Osteoblast (primary cell): ENCODE measurements at regions not wholly inside any gene's neighbourhood (a gene's known extent, or its start where the extent isn't known, plus 50 kb on each side); places are given as distances from the start of the nearest gene placed in this dataset.
"Not testable (repeated sequence)": the region's sequence is repeated elsewhere in the genome, so short reads cannot be mapped to it uniquely, and the experiment has no call there.

Source experiments
- DNase-seq: peaks from one replicate; pipeline ENCODE4 v3.0.0; 2011; ENCODE audit warnings: low spot score, mixed read lengths; ENCODE audit not compliant: insufficient read length; ENCODE audit errors: missing footprints
- H2AFZ ChIP-seq: 2 replicates; pipeline ENCODE4 v1.6.0; 2011; ENCODE audit warnings: mild to moderate bottlenecking, low read length
- H3K27ac ChIP-seq: 2 replicates; pipeline ENCODE4 v1.5.1; 2011; ENCODE audit warnings: mild to moderate bottlenecking, low read depth, low read length, moderate library complexity
- H3K27me3 ChIP-seq: 2 replicates; pipeline ENCODE4 v1.6.0; 2012; ENCODE audit warnings: mild to moderate bottlenecking, control low read depth, inconsistent platforms, low read length, moderate library complexity; ENCODE audit not compliant: insufficient read depth
- H3K36me3 ChIP-seq: 2 replicates; pipeline ENCODE4 v1.5.1; 2011; ENCODE audit warnings: mild to moderate bottlenecking, low read length, control low read depth, moderate library complexity; ENCODE audit not compliant: insufficient read depth
- H3K4me1 ChIP-seq: 2 replicates; pipeline ENCODE4 v1.5.1; 2011; ENCODE audit warnings: mild to moderate bottlenecking, low read length, control low read depth, moderate library complexity; ENCODE audit not compliant: insufficient read depth
- H3K4me2 ChIP-seq: 2 replicates; pipeline ENCODE4 v1.6.0; 2011; ENCODE audit warnings: mild to moderate bottlenecking, low read length; ENCODE audit not compliant: insufficient read depth
- H3K4me3 ChIP-seq: fragments of 200-600 bp; sonication (generic); 3 replicates; pipeline ENCODE4 v1.5.1; 2012; ENCODE audit warnings: mild to moderate bottlenecking, low read length, inconsistent platforms; ENCODE audit not compliant: insufficient read depth
- H3K79me2 ChIP-seq: 2 replicates; pipeline ENCODE4 v1.6.0; 2012; ENCODE audit warnings: mild to moderate bottlenecking, low read length, control low read depth, inconsistent platforms; ENCODE audit not compliant: insufficient read depth
- H3K9me3 ChIP-seq: 2 replicates; pipeline ENCODE4 v1.5.1; 2011; ENCODE audit warnings: low read depth, low read length, control low read depth
- H4K20me1 ChIP-seq: 2 replicates; pipeline ENCODE4 v1.6.0; 2012; ENCODE audit warnings: mild to moderate bottlenecking, low read length, control low read depth; ENCODE audit not compliant: insufficient read depth
- CTCF ChIP-seq: IDR thresholded peaks from 2 replicates; pipeline ENCODE4 v1.5.1; 2011; ENCODE audit warnings: mild to moderate bottlenecking, low read depth, low read length, moderate library complexity; ENCODE audit errors: extremely low read depth

DNA sequence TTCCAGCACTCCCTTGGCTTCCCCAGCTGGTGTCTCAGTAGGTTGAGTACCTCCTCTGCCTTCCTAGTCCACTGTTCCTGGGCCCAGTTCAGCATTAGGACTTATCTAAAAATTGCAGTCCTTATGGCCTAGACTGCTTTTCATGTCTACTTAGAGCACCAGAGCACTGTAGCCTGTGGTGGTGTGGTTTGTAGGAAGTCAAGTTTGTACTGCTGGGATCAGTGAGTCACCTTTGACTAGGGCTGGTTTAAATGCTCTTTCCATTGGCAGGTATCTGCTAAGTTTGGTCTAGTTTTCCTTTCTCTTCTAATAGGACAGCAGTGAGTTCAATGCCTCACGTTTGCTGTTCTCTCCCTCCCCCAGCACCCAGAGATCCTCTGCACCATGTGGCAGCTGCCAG, 233.6 kb upstream of the WDFY3 start:
- Histone ChIP-seq H3K36me3 (no peaks in the 10 kb centered on the region), H3K27ac (no peak overlapping the region), H3K4me2 (no peak overlapping the region), H4K20me1 (no peaks in the 10 kb centered on the region), H3K4me1 (no peaks in the 10 kb centered on the region), H3K9me3 (no peaks in the 10 kb centered on the region), H3K79me2 (no peaks in the 10 kb centered on the region), H3K4me3 (no peak overlapping the region), H2AFZ (no peak overlapping the region), H3K27me3 (no peaks in the 10 kb centered on the region)
- DNase-seq, result no peak
- no peak for TF ChIP-seq CTCF

DNA sequence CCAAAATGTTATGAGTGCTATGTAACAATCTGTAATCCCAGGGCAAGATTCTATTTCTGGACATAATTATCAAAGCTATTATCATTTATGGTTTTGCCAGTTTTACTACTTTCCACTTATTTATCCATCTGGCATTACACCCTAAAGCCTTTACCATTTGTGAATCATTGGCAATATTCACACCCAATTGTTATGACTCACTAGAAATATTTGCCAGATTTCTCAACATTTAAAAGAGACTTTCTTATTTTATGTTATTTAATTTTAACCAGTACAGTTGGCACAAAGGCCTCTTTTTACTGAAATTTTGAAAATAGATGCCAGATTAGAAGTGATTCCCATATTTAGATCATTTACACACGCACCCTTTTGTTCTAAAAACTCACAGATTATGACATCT, 242.7 kb upstream of the WDFY3 start:
- Histone ChIP-seq H3K36me3 (no peaks in the 10 kb centered on the region), H3K4me1 (no peaks in the 10 kb centered on the region), H3K4me3 (no peak overlapping the region), H3K27ac (no peak overlapping the region), H3K4me2 (no peak overlapping the region), H2AFZ (no peak overlapping the region), H4K20me1 (no peaks in the 10 kb centered on the region), H3K79me2 (no peaks in the 10 kb centered on the region), H3K27me3 (no peaks in the 10 kb centered on the region), H3K9me3 (no peaks in the 10 kb centered on the region)
- no peak for DNase-seq
- no peak for TF ChIP-seq CTCF

GRCh38 chr4:85210353-85210752, 243.9 kb upstream of the WDFY3 start:
- H3K36me3 ChIP-seq, result no peaks in the 10 kb centered on the region
- H3K9me3 ChIP-seq, result no peaks in the 10 kb centered on the region
- no peaks in the 10 kb centered on the region for H3K4me1 ChIP-seq
- H2AFZ ChIP-seq, result no peak overlapping the region
- H3K4me3 ChIP-seq, result no peak overlapping the region
- no peaks in the 10 kb centered on the region for H3K27me3 ChIP-seq
- DNase-seq, result no peak
- H3K79me2 ChIP-seq, result no peaks in the 10 kb centered on the region
- no peak overlapping the region for H3K4me2 ChIP-seq
- H4K20me1 ChIP-seq, result no peaks in the 10 kb centered on the region
- no peak overlapping the region for H3K27ac ChIP-seq
- no peak for TF ChIP-seq CTCF

DNA sequence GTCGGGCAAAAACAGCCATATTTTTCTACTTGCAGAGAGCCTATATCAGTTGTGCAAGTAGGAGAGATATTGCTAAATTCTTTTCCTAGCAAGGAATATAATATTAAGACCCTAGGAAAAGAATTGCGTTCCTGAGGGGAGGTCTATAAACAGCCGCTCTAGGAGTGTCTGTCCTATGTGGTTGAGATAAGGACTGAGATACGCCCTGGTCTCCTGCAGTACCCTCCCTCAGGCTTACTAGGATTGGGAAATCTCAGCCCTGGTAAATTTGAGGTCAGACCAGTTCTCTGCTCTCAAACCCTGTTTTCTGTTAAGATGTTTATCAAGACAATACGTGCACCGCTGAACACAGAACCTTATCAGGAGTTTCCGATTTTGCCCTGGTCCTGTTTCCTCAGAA, 250.1 kb upstream of the WDFY3 start:
- not testable (repeated sequence) for H3K4me2 ChIP-seq, H3K79me2 ChIP-seq, DNase-seq, H3K4me1 ChIP-seq, H3K36me3 ChIP-seq, H3K4me3 ChIP-seq, H4K20me1 ChIP-seq, H2AFZ ChIP-seq, H3K27ac ChIP-seq, H3K27me3 ChIP-seq, H3K9me3 ChIP-seq

- Histone ChIP-seq H4K20me1 (no peaks in the 10 kb centered on the region), H3K9me3 (no peaks in the 10 kb centered on the region), H3K27ac (no peak overlapping the region), H3K4me3 (no peak overlapping the region), H3K79me2 (no peaks in the 10 kb centered on the region), H3K4me1 (no peaks in the 10 kb centered on the region), H3K4me2 (no peak overlapping the region), H3K27me3 (no peaks in the 10 kb centered on the region), H2AFZ (no peak overlapping the region), H3K36me3 (no peaks in the 10 kb centered on the region)
- TF ChIP-seq CTCF, result no peak
- DNase-seq, result no peak
These were observed 252.3 kb upstream of the WDFY3 start for GRCh38 chr4:85218756-85219155.
